Ovary (tissue), 3 donors: ENCODE measurements at regions not wholly inside any gene's neighbourhood (a gene's known extent, or its start where the extent isn't known, plus 50 kb on each side); places are given as distances from the start of the nearest gene placed in this dataset.

Experiments used
- EP300 ChIP-seq: sonication (generic); formaldehyde crosslinking; IDR thresholded peaks from one replicate; pipeline ENCODE4 v1.6.1; 2017; ENCODE audit warnings: antibody characterized with exemption
- POLR2A ChIP-seq: fragments of 450-650 bp; IDR thresholded peaks from one replicate; pipeline ENCODE4 v1.6.1; 2017; ENCODE audit warnings: antibody characterized with exemption, mild to moderate bottlenecking, moderate library complexity
- TF ChIP-seq, protein P1 (sequence below), 3 donors: fragments of 450-650 bp in 2 of 3; fragments of 200-600 bp in 1 of 3; IDR thresholded peaks; one replicate each; pipeline versions ENCODE4 v1.5.1 to v1.8.0; 2016 to 2022; ENCODE audit warnings: antibody characterized with exemption in 3 of 3, mild to moderate bottlenecking in 1 of 3
- donor health status: DM: no; HTN: no; CAD: no.

DNA sequence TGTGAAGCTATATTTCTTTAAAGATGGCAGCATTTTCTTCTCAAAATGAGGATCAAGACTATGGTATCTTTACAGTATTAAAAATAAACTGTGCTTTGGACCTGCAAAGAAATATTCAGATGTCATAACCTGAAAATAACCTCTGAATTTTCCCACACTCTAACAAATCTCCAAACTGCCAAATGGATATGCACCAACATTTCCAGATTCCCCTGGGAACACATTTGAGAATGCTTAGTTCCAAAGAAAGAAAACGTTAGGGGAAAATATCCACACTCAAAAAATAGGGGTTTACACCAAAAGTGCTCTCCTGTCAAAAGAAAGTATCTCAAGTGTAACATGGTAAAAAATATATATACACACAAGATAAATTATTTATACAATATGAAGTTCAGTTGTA, 69.1 kb upstream of the ARHGAP29 start:
- no peak for TF ChIP-seq EP300
- TF ChIP-seq, protein P1, sequence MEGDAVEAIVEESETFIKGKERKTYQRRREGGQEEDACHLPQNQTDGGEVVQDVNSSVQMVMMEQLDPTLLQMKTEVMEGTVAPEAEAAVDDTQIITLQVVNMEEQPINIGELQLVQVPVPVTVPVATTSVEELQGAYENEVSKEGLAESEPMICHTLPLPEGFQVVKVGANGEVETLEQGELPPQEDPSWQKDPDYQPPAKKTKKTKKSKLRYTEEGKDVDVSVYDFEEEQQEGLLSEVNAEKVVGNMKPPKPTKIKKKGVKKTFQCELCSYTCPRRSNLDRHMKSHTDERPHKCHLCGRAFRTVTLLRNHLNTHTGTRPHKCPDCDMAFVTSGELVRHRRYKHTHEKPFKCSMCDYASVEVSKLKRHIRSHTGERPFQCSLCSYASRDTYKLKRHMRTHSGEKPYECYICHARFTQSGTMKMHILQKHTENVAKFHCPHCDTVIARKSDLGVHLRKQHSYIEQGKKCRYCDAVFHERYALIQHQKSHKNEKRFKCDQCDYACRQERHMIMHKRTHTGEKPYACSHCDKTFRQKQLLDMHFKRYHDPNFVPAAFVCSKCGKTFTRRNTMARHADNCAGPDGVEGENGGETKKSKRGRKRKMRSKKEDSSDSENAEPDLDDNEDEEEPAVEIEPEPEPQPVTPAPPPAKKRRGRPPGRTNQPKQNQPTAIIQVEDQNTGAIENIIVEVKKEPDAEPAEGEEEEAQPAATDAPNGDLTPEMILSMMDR (IDR thresholded peaks at IDR 0.05): no peak
- no peak for TF ChIP-seq POLR2A
